ENCODE measurements at regions not wholly inside any gene's neighbourhood (a gene's known extent, or its start where the extent isn't known, plus 50 kb on each side); places are given as distances from the start of the nearest gene placed in this dataset.

DNA sequence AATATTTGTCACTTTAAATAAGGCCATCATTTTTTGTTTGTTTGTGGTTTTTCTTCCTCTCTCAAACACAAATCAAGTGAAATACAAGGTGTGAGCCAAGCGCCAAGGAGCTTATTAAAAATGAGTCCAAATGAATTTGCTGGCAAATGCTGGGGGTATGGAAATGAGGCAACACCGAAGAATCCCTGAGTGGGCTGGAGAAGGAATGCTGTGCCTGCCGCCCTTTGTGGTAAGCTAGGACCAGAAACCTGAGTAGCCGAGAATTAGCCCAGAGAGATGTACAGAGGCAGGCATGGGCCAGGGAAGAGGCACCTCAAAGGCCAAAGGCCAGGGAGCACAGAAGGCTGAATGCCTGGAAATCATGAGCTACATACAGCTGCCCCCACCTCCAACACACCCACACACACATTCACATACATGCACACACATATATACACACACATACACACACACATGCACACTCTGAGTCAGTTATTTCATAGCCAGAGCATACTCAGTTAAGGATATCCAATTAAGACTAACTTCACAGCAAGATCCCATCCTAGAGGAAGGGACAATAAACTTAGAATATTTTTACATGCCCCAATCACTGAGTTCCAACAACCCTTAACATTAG lies 266.1 kb upstream of the DYNLRB2 start:
- TF ChIP-seq SPI1 (IDR thresholded peaks at IDR 0.05; ENCODE audit: low read depth, low read length) (no peak), POLR2A (IDR thresholded peaks at IDR 0.05; ENCODE audit: low read depth, low read length) (no peak), POLR2AphosphoS5 (IDR thresholded peaks at IDR 0.05; ENCODE audit: low read depth, low read length) (no peak)
